Dedifferentiated amniotic fluid mesenchymal stem cell (primary cell): ENCODE measurements at regions not wholly inside any gene's neighbourhood (a gene's known extent, or its start where the extent isn't known, plus 50 kb on each side); places are given as distances from the start of the nearest gene placed in this dataset.

Experiments used
- DNase-seq: peaks from one replicate; pipeline ENCODE4 v3.0.0-alpha.2; 2016; ENCODE audit errors: extremely low spot score

DNA sequence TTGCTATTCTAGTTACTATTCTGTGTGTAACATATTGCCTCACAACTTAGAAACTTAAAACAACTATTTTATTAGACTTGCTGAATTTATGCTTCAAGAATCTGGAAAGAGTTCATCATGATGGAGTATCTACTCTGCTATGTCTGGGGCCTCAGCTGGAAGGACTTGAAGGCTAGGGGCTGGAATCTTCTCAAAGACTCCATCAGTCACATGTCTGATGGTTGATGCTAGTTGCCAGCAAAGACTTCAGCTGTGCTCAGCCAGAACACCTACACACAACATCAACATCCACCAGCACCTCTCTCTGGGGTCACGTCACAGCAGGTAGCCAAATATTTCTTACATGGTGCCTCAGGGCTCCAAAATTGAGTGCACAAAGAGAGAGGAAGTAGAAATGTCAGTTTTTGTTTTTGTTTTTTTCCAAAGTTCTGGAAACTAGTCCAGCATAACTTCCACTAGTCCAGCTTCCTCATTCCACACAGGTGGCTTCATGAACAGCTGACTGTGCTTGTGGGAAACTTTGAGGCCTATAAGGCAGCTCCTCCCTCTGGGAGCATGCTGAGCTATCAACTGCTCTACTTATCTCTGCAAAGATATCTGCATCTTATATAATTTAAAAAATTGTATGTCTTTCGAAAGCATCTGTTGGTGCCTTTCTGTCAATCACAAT lies 325.4 kb upstream of the AGTR1 start:
- no peak for DNase-seq

DNA sequence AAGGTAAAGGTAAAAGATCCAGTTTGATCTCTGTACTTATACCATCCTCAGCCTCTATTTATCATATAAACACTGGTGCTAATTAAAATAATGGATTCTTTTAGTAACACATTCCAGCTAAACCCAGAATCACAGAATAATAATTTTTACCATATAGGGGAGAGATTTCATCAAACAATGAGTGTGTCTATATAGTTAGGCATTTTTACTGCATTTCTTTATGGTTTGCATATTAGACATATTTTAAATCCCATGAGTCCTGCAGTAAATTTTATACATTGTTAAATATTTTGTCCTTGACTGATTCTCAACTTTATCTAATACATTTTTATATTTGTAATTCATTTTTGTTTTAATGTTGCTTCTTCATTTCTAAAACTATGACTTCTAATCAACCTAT lies 323.7 kb upstream of the AGTR1 start:
- no peak for DNase-seq

DNA sequence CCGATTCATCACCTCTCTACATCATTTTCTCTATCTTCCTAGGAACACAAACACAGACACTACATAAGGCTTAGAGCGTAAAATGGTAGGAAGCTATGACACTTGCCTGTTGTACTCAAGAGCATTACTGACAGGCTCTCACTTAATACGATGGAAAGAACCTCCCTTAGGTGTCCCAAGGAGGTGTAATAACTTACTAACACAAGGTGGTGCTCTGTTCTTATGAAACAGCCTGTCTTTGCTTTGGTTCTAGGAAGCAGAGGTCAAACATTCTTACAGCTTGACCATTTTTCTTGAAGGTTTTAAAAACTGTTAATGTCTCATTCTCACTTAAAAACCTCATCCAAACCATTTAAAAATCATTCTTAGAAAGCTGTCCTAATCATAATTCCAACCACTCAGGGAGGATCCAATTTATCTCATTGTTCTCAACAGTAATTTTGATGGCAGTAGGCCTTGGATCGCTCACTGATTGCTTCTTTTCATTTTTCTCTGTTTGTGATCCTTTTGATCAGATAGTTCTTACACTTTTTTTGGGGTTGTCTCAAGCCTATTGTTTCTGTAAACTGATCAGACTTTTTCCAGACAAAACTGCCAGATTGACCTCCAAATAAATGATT lies 317.8 kb upstream of the AGTR1 start:
- DNase-seq: peak; percentile 76

DNA sequence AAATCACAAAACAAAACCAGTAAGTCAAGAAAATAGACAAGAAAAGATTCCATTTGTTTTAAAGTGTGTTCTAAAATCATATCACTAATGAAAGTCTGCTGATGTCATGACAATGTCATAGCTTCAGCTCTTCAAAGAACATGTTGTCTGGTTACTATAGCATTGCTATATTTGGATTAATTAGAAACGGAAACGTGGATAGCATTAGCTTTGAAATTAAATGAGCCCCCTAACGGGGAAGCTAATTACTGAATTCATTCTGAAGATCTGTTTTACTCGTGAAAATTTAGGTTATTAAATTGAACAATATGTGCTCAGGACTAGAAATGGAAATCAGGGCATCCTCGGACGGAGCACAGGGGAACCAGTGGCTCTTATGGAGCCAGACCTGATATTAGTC lies 316.7 kb upstream of the AGTR1 start:
- DNase-seq: no peak

DNA sequence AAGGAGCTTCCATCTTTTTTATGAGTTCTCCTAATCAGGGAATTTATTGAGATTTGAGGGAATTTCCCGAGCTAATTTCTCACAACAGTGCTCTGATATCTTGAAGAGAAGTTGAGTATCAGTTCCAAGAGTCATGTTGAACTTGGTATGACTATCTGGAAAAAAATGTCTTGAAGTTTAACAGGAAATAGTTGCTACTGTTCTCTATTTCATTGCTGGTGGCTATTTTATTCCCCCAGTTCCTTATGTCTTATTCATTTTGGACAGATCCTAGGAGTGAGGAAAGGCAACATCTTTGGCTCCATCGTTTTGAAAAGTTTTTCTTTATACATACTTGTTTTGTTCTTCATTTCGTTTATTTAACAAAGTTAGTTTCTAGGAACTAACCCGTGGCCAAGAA lies 307.8 kb upstream of the AGTR1 start:
- DNase-seq: no peak

DNA sequence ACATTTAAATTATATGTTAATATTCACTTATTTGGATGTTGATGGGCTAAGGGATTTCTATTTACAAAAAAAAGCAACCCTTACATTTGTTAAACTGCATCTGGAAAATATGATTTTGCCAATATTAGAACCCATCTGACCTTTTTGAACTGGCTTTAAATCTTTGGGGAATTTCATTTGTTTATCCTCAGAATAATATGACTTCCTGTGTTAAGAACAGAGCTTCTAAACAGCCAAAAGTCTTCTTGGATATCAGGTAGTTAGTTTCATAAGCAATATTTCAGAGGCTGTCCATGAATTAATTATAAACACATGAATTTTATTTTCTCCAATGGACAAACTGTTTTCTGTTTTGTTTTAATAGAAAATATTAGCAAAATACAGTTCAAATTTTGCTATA lies 301.9 kb upstream of the AGTR1 start:
- DNase-seq: no peak

DNA sequence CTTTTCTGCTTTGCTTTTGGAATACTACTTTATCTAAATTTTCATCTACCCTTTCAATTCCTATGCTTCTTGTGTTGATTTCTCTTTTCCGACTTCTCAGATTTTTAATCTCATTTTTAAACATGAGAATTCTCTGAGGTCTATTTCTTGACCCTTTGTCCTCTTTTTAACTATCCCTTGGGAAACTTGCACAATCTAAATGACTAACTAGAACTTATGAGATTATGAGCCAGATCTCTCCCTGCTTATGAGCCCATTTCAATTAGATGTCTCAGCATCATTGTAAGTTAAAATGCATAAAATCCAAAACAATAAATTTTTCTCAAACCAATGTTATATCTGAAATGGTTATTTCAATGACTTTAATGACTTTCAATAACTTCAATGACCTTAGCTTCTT lies 296.9 kb upstream of the AGTR1 start:
- no peak for DNase-seq

DNA sequence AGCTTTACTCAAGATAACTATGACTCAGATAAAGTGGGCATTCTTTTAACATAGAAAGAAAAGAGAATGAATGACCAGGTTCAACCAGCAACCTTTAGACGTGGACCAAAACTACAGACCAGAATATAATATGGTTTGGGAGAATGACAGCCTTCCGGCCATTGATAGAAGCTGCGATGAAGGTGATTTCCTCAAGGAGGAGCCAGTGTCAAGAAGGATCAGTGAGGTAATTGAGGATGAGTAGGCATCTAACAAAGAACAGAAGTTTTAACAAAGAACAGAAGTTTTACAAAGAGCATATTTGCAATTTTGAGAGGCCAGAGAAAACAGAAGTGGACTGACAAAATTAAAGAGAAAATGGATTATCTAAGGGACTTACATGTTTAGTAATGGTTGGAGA lies 289.0 kb upstream of the AGTR1 start:
- no peak for DNase-seq

DNA sequence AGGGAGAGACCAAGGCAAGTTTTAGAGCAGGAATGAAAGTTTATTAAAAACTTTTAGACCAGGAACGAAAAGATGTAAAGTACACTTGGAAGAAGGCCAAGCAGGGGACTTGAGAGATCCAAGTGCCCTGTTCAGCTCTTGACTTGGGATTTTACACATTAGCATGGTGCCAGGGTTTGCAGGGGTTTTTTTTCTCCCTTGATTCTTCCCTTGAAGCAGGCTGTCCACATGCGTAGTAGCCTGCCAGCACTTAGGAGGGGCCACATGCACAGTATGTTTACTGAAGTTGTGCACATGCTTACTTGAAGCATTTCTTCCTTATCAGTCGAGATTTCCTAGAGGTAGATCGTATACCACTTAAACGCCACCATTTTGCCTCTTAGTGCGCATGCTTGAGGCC lies 277.5 kb upstream of the AGTR1 start:
- no peak for DNase-seq

DNA sequence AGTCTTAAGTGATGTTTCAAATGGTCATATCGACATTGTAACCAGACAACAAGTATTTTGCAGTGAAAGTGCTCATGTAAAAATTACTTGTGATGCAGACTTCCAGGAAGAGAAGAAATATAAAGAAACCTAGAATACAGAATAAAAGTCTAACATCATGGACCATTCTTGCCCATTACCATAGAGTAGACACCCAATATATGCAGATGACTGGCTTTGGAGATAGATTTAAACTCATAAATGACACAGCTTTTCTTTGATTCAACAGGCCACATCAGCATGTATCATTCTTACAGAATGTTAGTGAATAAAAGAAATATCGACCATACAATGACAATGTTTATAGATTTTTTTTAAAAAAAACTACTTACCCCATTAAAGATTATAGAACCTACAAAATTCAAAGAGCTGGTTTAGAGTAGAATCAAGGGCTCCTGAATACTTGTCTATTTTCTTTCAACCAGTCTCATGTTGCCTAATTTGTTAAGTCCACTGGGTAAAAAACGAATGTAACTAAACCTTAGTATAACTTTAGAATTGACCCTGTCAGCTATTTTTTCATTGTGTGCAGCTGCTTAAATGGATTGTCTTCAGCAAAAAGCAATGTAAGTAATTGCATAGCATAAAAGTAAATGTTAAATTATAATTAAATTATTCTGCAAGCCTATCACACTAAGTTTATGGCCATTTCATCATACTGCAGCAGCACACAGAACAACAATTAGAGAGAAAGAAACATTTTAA lies 268.7 kb upstream of the AGTR1 start:
- DNase-seq: no peak

DNA sequence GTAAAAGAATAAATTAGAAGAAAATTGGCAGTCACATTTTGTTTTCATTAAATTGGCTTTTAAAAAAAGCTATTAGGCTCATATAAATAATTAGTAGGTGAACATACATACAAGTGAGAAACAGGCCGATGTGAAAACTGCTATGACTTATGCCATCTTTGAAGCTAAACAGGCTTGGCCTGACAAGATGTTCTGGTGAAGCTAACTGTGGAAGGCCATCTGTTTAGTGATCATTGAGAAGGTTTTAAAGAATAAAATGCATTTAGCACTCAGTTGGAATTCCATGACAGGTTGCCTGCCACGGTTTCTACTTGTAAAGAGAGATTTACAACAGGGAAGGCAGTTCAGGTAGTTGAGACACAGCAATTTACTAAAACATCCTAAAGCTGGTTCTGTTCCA lies 264.0 kb upstream of the AGTR1 start:
- DNase-seq: no peak

DNA sequence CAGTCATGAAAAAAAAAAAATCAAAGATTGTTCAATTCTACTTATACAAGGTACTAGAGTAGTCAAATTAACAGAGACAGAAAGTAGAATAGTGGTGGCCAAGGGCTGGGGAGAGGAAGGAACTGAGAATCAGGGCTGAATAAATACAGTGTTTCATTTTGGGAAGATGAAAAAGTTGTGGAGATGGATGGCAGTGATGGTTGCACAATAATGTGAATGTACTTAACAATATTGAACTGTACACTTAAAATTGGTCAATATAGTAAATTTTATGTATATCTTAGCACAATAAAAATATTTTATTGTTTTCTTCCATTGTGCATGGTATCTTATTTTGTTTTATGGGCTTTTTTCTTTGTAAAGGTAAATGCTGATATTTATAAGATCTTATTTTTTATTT lies 262.2 kb upstream of the AGTR1 start:
- DNase-seq: no peak

DNA sequence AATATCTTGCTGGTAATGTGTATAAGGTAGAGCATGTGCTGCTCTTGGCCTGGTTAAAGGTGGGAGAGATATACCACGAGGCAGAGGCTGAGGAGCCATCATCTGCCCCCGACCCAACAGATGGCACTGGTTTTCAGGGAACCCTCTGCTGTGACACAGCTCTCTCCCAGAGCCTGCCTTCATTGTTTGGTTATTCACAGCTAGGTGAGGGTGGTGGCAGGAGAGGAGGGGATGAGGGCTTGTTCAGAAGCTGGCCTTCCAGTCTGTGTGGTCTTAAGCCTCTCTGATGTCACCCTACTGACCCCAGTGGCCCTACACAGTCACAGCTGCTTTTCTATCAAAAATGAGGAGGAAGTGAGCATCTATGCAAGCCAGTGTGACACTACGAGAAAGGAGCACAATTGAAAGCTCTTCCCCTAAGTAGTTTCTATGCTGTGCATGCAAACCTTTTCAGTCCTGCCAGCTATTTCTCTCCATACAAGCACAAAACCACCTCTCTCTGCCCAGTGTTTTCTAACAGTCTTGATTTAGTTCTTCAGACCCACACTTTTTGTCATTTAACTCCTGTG lies 258.4 kb upstream of the AGTR1 start:
- DNase-seq: no peak

DNA sequence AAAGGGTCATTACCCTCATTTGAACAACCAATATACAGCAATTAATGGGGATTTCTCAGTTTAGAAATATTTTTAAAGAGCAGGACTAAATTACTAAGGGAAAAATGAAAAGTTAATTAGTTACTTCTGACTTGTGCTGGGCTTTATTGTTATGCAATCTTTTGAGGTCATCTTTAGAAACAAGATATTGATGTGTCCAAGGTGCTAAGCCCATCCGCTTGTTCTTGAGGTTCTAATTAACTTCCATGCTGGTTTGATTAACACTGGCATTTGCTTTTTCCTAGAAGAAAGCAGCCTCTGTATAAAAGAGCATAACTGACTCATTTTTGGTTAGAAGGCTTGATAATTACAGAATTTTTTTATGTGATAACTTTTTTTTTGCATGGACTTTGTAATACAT lies 256.5 kb upstream of the AGTR1 start:
- no peak for DNase-seq

DNA sequence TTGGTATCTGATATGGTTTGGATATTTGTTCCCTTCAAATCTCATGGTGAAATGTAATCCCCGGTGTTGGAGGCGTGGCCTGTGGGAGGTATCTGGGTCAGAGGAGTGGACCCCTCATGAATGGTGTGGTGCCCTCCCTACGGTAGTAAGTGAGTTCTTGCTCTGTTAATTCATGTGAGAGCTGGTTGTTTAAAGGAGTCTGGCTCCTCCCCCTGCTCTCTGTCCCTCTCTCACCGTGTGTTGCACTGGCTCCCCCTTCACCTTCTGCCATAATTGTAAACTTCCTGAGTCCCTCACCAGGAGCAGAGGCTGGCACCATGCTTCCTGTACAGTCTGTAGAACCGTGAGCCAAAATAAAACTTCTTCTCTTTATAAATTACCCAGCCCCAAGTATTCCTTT lies 246.9 kb upstream of the AGTR1 start:
- no peak for DNase-seq

DNA sequence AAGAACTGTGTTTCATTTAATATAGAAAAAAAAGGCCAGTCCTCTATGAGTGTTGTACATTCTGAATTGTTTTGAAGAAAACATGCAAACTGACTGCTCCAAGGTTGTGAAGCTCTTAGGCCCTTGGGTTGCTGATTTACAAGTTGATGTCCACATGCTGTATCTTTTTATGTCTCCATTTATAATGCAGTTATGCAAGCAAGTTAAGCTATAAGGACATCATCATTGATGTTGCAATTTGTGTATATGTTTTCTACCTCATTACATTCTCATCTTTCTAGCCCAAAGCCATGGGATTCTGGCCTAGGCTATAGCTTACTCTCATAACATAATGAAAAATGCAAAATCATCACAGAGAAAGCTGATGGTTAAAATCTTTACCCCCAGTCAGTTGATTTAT lies 245.7 kb upstream of the AGTR1 start:
- no peak for DNase-seq

DNA sequence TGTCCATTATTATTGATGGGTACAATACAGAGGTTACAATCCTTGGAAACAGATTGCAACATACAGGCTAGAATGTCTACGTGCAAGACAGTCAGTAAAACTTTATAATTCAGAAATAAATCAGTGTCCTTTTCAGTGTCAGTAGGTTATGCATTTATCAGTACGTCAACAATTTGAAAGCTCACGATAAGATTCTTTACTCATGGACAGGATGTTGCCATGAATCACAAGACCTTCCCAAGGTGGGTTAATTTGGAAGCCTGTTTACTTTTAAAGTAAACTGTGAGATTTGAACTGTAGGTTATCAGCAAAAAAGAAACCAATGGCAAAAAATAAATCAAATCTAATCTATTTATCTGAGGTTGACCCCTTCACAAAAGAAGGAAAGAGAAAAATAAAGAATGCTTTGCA lies 243.9 kb upstream of the AGTR1 start:
- no peak for DNase-seq

DNA sequence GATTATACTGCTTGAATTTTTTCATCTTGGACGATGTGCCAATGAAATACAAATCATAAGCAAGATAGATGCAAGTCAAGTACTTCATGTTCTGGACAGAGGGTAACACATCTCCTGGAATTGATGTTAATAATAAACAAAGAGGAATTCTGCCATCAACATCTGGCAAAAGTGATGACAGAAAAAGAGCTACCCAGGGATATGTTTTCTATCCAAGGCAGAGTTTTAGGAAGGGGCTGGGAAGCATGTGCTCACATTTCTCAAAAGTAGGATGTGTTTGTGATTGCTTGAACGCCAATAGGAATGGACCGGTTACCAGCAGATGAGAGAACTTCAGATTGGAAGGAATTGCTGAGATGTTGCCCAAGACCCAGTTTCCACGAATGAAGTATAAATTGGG lies 242.6 kb upstream of the AGTR1 start:
- DNase-seq: no peak

DNA sequence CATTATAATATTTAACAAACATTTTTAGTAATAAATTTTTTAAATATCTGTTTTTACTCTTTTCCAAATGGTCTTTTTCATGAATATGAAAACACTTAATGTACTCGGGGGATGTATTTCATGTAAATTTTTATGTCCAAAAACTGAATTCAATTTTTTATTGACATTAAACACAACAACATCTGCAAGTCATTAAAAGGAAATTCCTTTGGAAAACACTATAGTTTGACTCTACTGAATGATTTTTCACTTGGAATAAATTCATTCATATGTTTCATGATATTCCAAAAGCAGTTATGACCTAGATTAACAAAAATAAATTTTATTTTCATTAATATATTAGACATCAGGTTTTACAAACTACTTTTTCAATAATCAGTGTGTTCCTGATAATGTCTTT lies 239.8 kb upstream of the AGTR1 start:
- no peak for DNase-seq

DNA sequence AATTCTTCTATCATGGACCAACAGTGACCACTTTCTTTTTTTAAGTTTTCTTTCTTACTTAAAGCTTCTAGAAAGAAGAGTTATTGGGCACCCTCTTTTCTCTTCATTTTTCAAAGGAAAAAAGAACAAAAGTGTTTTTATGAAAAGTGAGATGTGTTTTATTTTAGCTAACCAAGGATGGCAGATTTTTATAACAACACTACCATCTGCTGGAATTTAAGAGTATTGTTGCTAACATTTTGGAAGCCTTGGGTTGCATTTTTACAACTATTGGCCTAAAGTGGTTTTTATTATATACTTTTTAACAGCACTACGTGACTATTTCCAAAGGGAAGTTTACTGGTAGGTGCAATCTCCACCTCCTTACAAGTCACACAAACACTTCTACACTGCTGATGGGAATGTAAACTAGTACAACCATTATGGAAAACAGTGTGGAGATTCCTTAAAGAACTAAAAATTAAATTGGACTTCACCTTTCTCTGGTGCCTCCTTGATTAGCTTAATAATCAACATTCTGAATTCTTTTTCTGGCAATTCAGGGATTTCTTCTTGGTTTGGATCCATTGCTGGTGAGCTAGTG lies 237.7 kb upstream of the AGTR1 start:
- no peak for DNase-seq

DNA sequence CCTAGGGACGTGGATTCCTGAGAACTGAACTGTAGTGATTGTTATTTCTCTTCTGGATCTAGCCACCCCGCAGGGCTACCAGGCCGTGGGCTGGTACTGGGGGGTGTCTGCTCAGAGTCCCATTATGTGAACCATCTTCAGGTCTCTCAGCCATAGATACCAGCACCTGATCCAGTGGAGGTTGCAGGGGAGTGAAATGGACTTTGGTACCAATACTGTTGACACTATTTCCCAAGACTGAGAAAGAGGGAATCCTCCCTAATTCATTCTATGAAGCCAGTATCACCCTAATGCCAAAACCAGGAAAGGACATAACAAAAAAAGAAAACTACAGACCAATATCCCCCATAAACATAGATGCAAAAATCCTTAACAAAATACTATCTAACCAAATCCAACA lies 237.0 kb upstream of the AGTR1 start:
- DNase-seq: no peak

DNA sequence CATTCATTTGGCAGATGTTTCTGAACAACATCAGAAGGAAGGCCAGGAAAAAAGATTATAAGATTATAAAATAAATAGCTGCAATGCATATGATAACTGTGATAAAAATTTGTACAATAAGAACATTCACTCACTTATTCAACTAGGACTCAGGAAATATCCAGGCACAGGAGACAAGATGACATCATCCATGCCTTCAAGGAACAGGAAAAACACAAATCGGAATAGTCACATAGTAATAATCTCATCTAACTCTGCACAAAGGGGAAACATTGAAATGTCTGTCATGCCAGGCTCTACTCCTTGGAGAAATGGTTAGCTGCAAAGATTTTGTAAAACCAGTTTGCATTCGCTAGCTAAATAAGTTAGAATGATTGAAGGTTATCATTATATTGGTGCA lies 233.5 kb upstream of the AGTR1 start:
- DNase-seq: no peak

DNA sequence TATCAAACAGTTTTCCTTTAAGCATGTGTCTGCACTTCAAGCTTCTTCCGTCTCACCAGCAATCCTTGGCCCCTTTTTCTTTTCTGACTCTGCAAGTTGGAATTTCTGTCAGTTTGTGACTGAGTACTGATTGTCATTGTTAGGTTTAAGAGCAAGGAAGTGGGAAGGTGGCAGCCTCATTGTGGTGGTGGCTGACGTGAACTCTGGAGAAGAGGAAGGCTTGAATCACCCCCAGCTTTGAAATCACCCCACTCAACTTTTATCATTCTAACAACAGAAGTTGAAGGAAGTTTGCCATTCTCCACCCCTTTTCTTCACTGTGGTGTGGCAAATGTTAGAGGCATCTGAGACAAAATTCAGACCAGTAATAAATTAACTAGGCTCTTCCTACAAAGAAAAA lies 231.6 kb upstream of the AGTR1 start:
- no peak for DNase-seq
